ENCODE measurements at regions not wholly inside any gene's neighbourhood (a gene's known extent, or its start where the extent isn't known, plus 50 kb on each side); places are given as distances from the start of the nearest gene placed in this dataset.

DNA sequence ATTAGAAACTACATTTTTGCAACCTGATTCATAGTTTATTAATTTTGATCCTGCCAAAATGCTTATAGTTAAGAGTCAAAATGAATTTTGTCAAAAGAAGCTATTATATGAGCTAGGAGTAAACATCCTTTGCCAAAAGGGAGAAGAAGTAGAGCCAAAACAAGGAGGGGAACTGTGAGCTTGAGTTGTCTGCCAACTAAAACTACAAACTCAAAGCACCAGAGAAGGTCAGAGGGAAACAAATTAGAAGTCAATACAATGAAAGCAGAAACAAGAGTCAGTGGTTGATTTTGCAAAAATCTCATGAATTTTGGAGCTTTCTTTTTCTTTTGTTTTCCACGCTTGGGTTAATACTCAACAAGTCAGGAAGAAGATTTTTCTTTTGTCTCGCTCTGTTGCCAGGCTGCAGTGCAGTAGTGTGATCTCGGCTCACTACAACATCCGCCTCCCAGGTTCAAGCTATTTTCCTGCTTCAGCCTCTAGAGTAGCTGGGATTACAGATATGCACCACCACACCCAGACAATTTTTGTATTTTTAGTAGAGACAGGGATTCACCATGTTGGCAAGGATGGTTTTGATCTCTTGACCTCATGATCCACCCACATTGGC is 508.5 kb downstream of the RIT2 start:
- TF ChIP-seq, protein P1, sequence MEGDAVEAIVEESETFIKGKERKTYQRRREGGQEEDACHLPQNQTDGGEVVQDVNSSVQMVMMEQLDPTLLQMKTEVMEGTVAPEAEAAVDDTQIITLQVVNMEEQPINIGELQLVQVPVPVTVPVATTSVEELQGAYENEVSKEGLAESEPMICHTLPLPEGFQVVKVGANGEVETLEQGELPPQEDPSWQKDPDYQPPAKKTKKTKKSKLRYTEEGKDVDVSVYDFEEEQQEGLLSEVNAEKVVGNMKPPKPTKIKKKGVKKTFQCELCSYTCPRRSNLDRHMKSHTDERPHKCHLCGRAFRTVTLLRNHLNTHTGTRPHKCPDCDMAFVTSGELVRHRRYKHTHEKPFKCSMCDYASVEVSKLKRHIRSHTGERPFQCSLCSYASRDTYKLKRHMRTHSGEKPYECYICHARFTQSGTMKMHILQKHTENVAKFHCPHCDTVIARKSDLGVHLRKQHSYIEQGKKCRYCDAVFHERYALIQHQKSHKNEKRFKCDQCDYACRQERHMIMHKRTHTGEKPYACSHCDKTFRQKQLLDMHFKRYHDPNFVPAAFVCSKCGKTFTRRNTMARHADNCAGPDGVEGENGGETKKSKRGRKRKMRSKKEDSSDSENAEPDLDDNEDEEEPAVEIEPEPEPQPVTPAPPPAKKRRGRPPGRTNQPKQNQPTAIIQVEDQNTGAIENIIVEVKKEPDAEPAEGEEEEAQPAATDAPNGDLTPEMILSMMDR (IDR thresholded peaks at IDR 0.05; ENCODE audit: low read depth, low read length) = no peak
- no peaks in the 10 kb centered on the region for H3K27me3 ChIP-seq
- H3K27ac ChIP-seq = no peak overlapping the region
- DNase-seq (ENCODE audit: low read depth in 1 of 2, low spot score in 1 of 2) = no peak
- no peaks in the 10 kb centered on the region for H3K36me3 ChIP-seq
- H3K4me1 ChIP-seq (ENCODE audit: low read depth) = no peaks in the 10 kb centered on the region
- no peaks in the 10 kb centered on the region for H3K9me3 ChIP-seq (ENCODE audit: low read depth)
- H3K4me3 ChIP-seq = no peak overlapping the region

DNA sequence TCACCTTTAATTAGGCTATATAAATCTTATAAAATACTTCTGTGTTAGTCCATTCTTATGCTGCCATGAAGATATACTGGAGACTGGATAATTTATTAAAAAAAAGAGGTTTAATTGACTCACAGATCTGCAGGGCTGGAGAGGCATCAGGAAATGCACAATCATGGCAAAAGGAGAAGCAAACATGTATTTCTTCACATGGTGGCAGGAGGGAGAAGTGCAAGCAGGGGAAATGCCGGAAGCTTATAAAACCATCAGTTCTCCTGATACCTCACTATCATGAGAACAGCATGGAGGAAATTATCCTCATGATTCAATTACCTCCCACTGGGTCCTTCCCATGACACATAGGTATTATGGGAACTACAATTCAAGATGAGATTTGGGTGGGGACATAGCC is 504.4 kb downstream of the RIT2 start:
- TF ChIP-seq, protein P1 (IDR thresholded peaks at IDR 0.05; ENCODE audit: low read depth, low read length) = no peak
- H3K36me3 ChIP-seq = no peaks in the 10 kb centered on the region
- H3K4me1 ChIP-seq (ENCODE audit: low read depth) = no peaks in the 10 kb centered on the region

GRCh38 chr18:42614619-42615293 is 500.7 kb downstream of the RIT2 start:
- Histone ChIP-seq H3K4me3 (no peak overlapping the region), H3K27me3 (no peaks in the 10 kb centered on the region), H3K9me3 (ENCODE audit: low read depth) (no peaks in the 10 kb centered on the region), H3K27ac (no peak overlapping the region), H3K4me1 (ENCODE audit: low read depth) (no peaks in the 10 kb centered on the region), H3K36me3 (no peaks in the 10 kb centered on the region)
- peak in 1 of 2 donors; percentile 41 for DNase-seq (ENCODE audit: low read depth in 1 of 2, low spot score in 1 of 2)
- TF ChIP-seq, protein P1 (IDR thresholded peaks at IDR 0.05; ENCODE audit: low read depth, low read length) = no peak

More for the DNA sequence above, 504.4 kb downstream of the RIT2 start:
- H3K4me3 ChIP-seq = no peak overlapping the region
- no peaks in the 10 kb centered on the region for H3K9me3 ChIP-seq (ENCODE audit: low read depth)
- no peak overlapping the region for H3K27ac ChIP-seq
- DNase-seq (ENCODE audit: low read depth in 1 of 2, low spot score in 1 of 2) = no peak
- H3K27me3 ChIP-seq = no peaks in the 10 kb centered on the region

DNA sequence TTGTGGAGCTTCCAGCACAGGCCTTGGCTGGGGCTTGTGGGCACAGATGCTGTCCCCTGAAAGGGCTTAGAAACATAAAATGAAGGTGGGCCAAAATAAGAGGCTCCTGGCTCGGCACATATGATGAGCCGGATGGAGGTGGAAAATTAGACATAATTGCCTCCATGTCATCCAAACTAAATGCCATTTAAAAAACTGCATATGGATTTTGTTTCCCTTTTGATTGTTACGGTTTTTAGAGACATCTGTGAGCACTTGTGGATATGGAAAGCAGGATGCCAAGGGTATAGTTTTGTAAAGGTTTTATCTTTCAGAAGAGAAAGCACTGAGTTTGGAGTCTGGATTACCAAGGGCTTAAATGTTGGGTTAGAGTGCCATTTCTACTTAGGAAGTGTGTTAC is 498.3 kb downstream of the RIT2 start:
- TF ChIP-seq, protein P1 (IDR thresholded peaks at IDR 0.05; ENCODE audit: low read depth, low read length) = no peak
- Histone ChIP-seq H3K4me3 (no peak overlapping the region), H3K4me1 (ENCODE audit: low read depth) (peaks cover 5% of the 10 kb centered on the region), H3K36me3 (no peaks in the 10 kb centered on the region), H3K27ac (no peak overlapping the region), H3K27me3 (no peaks in the 10 kb centered on the region), H3K9me3 (ENCODE audit: low read depth) (no peaks in the 10 kb centered on the region)
- DNase-seq (ENCODE audit: low read depth in 1 of 2, low spot score in 1 of 2) = no peak

DNA sequence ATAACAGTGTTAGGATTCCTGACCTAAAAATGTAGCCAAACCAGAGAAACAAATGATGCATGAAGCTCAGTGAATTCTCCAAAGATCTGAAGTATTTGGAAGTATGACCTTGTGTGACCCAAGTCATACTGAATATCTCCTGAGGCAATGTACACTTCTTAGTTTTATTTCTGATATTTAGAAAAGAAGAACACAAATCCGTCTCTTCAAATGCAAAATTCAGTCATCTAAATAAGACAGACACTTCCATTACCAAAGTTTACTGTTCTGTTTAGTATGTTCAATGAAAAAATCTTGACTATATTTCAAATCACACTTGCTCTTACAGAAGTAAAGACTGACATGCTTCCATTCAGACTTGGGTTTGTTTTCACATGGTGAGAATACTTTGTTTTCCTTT is 495.7 kb downstream of the RIT2 start:
- H3K27me3 ChIP-seq = no peaks in the 10 kb centered on the region
- no peaks in the 10 kb centered on the region for H3K36me3 ChIP-seq
- no peaks in the 10 kb centered on the region for H3K9me3 ChIP-seq (ENCODE audit: low read depth)
- H3K27ac ChIP-seq = no peak overlapping the region
- H3K4me1 ChIP-seq (ENCODE audit: low read depth) = peaks cover 5% of the 10 kb centered on the region
- TF ChIP-seq, protein P1 (IDR thresholded peaks at IDR 0.05; ENCODE audit: low read depth, low read length) = no peak
- DNase-seq (ENCODE audit: low read depth in 1 of 2, low spot score in 1 of 2) = no peak
- no peak overlapping the region for H3K4me3 ChIP-seq

All from cardiac muscle cell (in vitro differentiated cells and primary cell).